Glomerular visceral epithelial cell (primary cell): ENCODE measurements at regions not wholly inside any gene's neighbourhood (a gene's known extent, or its start where the extent isn't known, plus 50 kb on each side); places are given as distances from the start of the nearest gene placed in this dataset.

Experiments used
- DNase-seq: peaks from one replicate; pipeline ENCODE4 v3.0.0-alpha.2; 2016; ENCODE audit errors: extremely low spot score

DNA sequence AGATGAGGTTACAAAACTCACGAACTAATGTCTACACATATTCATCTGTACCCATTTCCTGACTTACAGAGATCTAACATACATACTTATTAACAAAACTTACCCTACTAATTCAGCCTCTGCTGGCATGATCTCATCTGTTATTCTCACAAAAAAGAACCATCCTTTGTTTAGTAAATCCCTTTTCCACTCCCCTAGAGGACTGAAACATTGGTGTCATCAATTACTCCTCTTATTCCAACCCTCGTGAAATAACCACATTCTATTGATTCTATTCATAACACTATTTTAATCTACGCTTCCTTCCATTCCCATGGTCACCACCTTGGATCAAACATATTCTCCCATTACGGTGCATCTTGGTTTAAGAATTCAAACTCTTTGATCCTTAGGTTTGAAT is 505.9 kb downstream of the SI start:
- no peak for DNase-seq

DNA sequence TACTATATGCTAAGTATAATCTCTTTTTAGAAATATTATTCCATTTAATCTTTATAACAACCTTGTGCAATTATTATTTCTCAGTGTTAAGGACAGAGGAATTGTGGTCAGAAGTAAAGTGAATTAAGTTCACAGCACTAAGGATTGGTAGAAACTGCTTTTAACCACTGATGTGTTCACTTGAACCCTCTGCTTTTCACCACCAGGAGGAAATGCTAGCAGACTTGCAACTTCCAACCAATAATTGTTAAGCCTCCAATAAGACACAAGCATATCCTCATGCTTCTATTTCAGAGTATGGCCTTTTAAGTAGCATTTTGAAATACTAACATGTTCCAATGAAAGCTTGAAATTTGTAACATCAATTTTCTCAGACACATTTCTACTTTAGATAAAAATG is 527.4 kb downstream of the SI start:
- DNase-seq: no peak

DNA sequence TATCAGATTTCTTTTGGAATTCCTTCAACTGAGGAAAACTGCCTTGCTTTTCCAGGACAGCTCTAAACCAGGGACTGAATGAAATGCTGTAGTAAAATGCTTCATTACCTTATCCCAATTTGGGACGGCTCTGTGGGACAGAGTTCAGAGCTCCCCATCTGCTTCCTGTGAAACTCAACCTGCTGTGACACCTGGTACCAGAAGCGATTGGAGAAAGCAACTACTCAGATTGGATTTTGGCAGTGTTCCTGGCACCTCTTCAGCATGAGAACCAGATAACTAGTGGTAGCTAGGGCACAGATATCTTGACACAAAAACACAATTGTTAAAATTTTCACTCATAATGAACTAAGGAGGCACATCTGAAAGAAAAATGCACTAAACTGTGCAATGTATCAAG is 539.1 kb downstream of the SI start:
- DNase-seq: no peak

DNA sequence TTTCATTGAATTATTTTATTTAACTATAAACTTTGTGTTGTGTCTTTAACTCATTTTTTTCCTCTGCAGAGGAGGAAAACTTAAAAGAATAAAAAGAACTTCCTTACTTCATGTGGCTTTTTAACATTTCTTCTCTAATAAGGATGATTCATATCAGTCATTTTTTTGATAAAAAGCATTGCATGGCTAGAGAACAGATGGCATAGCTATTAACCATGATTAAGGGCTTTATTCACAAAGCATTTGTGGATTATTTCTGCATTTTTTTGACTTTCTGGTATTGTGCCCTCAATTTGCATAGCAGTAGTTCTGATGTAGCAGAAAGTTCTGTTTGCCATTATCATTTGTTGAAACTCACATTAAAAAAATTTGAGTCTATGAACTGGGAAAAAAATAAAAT is 540.8 kb downstream of the SI start:
- no peak for DNase-seq

DNA sequence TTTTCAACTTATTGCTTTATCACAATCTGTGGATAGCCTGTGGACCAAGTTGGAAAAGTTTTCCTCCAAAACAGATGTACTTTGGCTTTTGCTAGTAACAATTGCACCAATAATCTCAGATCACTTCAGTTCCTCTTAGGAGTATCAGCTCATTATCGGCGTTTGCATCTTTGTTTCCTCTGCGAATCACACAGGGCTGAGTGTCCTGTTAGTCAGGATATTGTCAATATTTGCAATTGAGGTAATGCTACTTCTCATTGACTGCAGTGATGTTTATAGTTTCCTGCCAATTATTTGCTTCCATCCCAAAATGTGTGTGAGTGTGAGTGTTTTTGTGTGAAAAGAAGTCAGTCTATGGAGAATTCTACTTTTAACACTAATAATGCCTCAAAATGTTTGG is 545.0 kb downstream of the SI start:
- DNase-seq: no peak

DNA sequence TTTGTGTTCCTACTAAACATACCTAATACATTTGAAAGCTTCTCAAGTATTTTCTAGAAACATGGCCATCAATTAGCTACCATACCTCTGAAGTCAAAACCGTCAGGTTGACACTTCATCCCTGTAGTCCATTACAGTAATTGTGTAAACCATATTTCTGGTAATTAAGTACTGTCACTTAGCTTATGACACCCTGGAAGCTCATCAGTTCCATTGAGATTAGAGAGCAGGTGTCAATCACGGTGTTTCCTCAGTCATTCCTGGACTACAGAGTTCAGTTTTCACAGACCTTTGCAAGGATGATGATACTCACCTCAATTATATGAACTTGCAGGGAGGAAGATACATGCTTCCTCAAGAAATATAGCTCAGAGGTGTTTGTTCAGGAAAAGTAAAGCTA is 552.0 kb downstream of the SI start:
- DNase-seq: no peak

DNA sequence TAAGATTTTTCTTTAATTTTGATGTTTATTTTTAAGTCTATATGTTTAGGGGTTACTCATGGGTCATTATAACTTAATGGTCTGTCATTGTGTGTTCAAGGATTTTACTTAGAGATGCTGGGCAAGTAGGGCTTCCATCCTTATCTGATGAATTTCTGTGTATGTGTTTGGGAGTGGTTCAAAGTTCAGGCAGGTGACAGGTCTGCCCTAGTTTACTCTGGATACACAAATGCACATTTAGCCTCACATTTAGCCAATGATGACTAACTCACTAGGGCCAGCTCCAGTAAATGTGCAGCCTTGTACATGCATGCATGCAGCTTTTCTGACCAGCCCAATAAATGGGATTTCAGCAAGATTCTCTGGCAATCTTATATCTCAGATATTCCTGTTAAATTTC is 554.1 kb downstream of the SI start:
- no peak for DNase-seq

DNA sequence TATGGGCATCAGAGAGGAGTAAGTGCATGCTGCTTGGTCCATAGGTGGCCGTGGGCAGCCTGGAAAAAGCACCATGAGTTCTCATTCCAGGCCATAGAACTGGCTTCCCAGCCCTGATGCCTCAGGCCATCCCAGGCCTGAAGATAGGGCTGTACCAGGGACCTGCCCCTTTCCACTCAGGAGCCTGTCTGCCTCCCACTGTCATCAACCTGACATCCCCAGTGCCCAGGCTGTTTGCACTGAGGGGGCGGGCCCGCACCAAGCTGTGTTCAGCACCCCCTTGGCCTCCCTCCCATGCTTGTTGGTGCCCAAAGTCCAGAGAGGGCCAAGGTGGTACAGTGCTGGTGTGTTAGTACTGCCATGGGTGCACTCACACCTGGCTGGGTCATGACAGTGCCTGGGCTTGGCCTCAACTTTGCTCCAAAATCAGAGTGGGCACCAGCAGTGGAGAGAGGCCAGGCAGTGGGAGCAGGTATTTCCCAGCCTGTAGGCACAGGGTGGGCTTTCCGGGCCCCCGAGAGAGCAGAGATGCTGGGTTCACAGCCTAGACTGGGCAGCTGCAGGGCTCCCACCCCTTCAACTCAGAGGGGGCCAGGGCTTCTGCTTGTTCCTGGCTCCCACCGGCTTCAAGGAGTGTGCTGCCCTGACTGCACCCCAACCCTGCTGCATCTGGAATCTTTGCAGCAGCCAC is 556.1 kb downstream of the SI start:
- no peak for DNase-seq

DNA sequence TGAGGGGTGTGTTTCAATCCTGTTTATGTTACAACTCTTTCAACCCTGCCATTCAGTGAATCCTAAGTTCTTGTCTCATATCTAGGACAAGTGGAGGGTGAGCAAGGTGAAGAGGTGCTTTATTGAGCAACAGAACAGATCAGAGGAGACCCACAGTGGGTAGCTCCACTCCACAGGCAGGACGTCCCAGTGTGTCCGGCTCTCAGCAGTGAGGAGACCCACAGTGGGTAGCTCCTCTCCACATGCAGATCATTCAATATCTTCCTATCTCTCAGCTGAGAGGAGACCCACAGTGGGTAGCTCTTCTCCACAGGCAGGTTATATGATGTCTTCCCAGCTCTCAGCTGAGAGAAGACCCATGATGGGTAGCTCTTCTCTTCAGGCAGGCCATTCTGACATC is 556.7 kb downstream of the SI start:
- DNase-seq: no peak

DNA sequence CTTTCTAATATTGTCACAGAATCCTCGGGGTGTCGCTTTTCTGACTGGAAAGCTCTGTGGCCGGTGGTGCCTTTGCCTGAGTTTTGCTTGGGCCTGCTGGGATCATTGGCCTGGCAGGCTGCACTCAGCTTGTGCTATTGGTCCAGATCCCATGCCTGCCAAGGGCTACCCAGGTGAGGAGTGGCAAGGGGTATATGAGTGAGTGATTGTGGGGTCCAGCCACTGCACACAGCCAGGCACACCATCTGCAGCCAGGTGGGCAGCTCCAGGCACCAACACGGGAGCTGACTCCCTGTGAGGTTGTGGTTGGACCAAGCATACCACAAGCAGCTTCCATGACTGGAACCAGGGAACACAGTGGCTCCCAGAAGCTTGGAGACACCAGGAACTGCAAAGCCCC is 557.2 kb downstream of the SI start:
- no peak for DNase-seq

DNA sequence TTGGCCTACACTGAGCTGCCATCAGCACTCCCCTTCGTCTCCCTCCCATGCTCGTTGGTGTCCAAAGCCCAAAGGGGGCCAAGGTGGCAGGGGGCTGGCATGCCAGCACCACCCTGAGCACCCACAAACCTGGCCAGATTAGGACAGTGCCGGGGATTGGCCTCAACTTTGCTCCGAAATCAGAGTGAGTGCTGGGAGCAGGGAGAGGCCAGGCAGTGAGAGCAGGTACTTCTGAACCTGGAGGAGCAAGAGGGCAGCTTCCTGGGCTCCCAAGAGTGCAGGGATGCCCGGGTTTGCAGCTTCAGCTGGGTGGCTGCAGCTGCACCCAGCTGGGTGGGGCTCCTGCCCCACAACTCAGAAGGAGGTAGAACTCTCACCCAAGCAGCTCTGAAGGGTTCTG is 563.0 kb downstream of the SI start:
- DNase-seq: no peak

DNA sequence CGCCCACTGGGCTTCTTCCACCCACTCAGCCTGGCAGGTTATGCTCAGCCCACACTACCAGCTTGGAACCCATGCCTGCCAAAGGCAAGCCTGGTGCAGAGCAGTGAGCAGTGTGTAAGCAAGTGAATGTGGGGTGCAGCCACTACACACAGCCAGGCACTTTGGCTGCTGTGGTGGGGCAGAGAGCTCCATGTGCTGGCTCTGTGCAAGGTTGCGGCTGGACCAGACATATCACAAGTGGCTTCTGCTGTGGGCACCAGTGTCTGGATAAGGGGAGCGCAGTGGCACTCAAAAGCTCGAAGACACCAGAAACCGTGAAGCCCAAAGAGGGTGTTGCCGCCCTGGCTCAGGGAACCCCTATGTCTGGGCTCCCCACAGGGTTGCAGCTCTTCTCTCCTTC is 563.7 kb downstream of the SI start:
- no peak for DNase-seq

DNA sequence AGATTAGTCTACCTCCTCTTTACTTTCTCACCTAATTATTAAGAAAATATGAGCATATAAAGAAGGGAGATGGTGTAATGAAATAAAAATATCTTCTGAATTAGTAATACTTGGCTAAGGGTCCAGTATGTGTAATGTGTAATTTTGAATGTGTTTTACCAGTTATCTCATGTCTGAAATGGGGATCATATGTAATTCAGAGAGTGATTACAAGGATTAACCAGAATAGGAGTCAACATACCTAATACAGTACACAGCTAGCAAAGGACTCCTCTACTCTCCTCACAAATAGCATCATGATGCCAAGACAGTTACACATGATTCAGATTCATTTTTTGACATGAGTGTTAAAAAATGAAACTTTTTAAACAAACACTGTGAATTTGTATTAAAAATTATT is 570.4 kb downstream of the SI start:
- DNase-seq: no peak

DNA sequence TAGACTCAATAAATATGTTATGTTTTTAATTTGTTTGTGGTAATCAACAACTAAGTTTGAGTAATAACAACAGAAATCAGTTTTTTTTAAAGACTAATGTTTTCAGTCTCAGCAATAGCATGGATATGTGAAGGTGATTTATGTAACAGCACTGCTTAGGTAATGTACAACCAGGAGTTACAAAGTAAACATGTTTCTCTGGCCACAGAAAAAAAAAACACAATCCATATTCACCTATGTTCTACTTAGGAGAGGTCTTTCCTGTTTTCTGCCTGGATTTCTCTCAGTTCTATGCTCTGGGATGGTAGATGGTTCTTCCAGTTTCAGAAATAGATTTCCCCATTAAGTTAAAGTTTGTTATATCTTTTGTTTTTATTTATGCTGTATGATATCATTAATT is 579.4 kb downstream of the SI start:
- no peak for DNase-seq

DNA sequence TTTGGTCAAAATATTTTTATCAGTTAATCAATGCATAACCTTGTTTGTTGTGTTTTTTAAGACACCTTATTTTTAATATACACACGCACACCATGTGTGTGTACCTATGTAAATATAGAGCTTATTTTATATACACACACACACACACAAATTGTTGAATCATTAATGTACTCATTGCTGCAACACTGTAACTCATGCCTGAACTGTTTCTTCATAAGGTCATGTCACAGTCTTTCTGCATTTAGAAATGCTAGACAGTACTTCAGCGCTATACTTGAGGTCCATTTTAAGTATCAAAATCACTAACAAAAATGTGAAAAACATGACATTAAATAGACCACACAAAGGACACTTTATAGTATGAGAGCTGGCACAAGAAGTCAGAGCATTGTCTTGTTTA is 589.4 kb downstream of the SI start:
- no peak for DNase-seq

DNA sequence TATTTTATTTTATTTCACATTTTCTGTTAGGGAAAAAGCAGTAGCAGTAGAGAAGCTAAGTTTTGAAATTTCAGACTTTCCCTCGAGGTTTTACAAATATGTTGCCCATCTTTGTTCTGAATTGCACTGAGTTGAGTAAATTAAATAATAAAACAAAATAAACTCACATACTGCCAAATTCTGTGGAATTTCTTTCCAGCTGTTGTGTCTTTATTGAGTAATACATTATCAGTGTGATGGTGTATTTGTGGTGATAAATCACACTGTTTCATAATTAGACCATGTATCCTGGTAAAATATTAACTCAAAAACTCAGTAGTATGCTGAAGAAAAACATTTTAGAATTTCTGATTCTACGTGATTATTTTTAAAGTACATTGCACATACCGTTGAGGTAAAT is 592.1 kb downstream of the SI start:
- DNase-seq: peak; percentile 28

DNA sequence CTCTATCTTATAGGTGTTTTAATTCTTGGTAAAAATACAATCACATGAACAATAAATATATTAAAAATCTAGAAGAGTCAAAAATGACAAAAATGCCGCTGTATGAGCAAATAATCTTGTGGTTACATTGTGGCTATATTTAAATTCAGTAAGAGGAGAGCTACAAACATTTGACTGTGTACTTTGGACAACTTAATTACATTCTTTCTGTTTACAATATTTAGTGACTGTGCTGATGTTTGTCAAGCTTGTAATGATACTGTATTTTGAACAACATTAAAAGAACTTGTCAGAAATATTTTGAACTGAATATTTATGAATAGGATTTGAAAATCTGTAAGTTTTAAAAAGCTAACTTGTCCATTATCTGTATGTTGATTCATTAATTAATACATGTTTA is 598.3 kb downstream of the SI start:
- no peak for DNase-seq

DNA sequence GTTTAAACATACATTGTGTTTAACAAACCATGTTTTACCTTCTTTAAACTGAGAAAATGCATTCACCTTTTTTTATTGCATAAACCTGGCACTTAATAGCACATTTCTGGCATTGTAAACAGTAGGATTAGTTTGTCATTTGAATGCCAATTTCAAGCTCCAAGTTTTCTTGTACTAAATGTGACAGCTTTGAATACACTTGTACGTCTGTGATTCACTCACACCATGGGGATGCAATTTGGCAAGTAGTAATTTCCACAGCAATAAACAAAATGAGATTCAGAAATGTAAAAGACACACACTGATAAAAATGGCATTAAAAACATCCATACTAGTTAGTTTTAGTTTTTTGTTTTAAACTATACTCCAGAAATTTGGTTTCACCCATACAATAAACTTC is 598.9 kb downstream of the SI start:
- no peak for DNase-seq

DNA sequence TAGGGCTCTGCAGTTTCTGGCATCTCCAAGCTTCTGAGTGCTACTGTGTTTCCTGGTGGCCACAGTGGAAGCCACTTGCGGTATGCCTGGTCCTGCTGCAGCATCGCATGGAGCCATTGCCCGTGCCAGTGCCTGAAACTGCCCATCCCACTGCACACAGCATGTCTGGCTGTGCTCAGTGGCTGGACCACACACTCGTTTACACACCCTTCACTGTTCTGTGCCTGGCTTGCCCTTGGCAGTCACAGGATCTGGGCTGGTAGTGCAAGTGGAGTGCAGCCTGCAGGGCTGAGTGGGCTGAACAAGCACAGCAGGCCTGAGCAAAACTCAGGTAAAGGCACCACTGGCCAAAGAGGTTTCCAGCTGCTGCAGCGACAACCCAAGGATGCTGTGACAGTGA is 600.0 kb downstream of the SI start:
- no peak for DNase-seq

DNA sequence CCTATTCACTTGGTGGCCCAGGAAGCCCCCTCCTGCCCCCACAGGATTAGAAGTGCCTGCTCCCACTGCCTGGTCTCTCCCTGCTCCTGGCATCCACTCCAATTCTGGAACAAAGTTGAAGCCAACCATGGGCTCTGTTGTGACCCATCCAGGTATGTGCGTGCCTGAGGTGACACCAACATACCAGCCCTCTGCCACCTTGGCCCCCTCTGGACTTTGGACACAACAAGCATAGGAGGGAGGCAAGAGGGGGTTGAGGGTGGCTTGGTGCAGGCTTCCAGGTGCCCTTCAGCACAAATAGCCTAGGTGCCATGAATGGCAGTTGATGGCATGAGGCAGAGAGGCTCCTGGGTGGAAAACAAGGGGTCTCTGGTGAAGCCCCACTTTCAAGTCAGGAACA is 600.9 kb downstream of the SI start:
- no peak for DNase-seq

DNA sequence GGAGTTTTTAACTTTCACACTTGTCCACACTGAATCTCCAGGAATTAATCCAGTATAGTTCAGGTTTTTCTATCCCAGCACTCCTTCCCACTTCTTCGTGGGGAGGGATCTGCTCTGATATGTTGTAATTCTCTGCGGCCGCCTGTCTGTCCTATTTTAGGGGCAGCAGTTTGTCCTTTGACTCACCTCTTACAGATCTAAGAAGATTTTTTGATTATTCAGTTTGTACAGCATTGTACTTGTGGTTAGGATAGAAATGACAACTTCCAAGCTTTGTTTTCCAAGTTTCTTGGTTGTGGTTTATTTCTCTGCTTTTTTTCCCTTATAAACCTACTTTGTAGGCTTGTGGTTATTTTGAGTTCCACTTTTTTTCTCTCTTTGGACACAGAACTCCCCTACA is 601.7 kb downstream of the SI start:
- no peak for DNase-seq

DNA sequence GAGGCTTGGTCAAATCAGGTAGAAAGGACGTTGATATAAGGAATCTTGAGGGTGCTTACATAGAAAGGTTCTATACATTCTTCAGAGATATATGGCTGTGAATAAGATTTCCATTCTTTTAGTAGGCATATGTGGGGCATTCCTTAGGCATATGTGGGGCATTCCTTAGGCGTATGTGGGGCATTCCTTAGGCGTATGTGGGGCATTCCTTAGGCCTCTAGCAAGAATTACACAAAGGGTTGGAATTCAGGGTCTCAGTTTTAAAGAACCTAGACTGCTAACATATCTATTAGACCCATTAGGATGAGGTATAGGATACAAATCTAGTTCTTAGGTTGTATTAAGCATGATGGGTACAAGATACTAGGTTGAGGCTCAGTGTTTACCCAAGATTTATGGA is 607.8 kb downstream of the SI start:
- peak; percentile 64 for DNase-seq

DNA sequence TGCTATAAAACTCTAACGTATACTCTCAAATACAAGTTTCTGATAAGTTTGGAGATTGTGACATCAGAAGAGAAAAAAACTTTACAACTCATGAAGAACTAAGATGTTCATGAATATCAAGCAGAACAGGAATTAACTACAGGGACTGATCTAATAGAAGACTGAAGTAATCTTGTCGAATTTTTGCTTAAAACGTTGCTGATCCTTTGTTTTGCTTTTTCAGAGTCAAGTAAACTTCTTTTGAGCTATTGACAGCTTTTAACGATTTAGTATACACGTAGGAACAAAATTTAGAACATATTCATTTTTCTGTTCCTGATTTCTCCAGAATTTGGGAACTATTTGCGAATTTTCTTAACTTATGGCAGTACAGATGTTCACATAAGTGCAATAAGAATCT is 610.2 kb downstream of the SI start:
- DNase-seq: no peak

DNA sequence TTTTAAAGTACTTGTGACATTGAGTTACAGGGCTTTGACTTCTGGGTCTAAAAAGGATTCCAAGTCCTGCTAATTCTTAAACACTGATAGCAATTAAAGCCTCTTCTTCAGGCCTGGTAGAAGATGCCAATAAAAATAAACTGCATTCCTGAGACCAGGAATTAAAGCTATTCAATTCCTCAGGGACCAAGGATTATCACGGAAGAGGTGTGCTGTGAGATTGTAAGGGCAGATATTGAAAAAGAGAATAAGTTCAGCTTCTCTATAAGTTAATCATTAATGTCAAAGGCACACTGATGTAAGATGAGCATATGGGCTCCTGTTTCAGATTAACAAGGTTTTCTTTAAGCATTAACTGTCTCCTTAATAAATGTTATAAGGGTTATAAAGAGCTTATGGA is 611.3 kb downstream of the SI start:
- DNase-seq: peak; percentile 60

DNA sequence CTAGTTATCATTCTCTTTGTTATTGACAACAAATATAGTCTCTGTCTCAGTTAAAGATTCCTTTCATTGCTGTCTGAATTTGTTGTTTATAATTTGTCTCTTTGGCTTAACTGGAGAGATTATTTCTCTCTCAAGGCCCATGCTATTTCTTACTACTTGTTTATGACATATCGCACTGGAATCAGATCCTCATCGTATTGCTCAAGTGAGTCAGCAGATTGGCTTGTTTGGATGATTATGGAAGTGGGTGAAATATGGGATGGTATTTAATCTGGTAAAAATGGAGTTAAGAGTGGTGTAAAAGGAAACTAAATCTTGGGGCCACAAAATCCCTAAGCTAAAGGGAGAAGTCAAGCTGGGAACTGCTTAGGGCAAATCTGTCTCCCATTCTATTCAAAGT is 613.1 kb downstream of the SI start:
- peak; percentile 62 for DNase-seq
